PC-9 (cell line): ENCODE measurements at regions not wholly inside any gene's neighbourhood (a gene's known extent, or its start where the extent isn't known, plus 50 kb on each side); places are given as distances from the start of the nearest gene placed in this dataset.
A peak's percentile ranks its signal among the peaks of the same experiment; 100 is the strongest.
"Not testable (repeated sequence)": the region's sequence is repeated elsewhere in the genome, so short reads cannot be mapped to it uniquely, and the experiment has no call there.

Source experiments
- BruUV-seq: library from RNA; stranded (reverse); fragments of 400-500 nt; replicated peaks from 2 replicates; lab custom pipeline; 2021; lab: Mats Ljungman, UMichigan
- CTCF ChIA-PET: fragments of 300-600 bp; sonication (Branson Sonifier 250); formaldehyde crosslinking; loops from one replicate; lab custom pipeline; 2022; ENCODE audit warnings: antibody characterized with exemption; lab: Charles Lee
- POLR2A ChIA-PET: fragments of 300-600 bp; sonication (Branson Sonifier 250); formaldehyde crosslinking; loops from one replicate; lab custom pipeline; 2022; ENCODE audit warnings: antibody characterized with exemption; ENCODE audit not compliant: unreplicated experiment; lab: Charles Lee
- DNase-seq, 2 experiments: peaks; one replicate each; pipeline versions ENCODE4 v3.0.0 to v3.0.0-alpha.2; 2015 to 2022; ENCODE audit warnings: mixed read lengths in 1 of 2
- H2AFZ ChIP-seq: fragments of 200-600 bp; sonication (generic); 2 replicates; pipeline ENCODE4 v1.8.1; 2017; ENCODE audit warnings: antibody characterized with exemption
- H3F3A ChIP-seq: fragments of 200-600 bp; sonication (generic); 2 replicates; pipeline ENCODE4 v1.8.1; 2017; ENCODE audit warnings: antibody characterized with exemption, mild to moderate bottlenecking, low read depth; ENCODE audit not compliant: insufficient read depth
- H3K27ac ChIP-seq: fragments of 200-600 bp; sonication (generic); 2 replicates; pipeline ENCODE4 v1.6.1; 2016; ENCODE audit warnings: mixed run types
- H3K27me3 ChIP-seq: fragments of 200-600 bp; sonication (generic); 2 replicates; pipeline ENCODE4 v1.6.1; 2016; ENCODE audit warnings: low read depth, mixed run types; ENCODE audit not compliant: insufficient read depth
- H3K36me3 ChIP-seq: fragments of 200-600 bp; sonication (generic); 2 replicates; pipeline ENCODE4 v1.6.1; 2016; ENCODE audit warnings: low read depth, mixed run types
- H3K4me1 ChIP-seq: fragments of 200-600 bp; sonication (generic); replicated peaks from 2 replicates; pipeline ENCODE4 v1.6.1; 2016; ENCODE audit warnings: mixed run types; ENCODE audit not compliant: insufficient read depth
- H3K4me2 ChIP-seq: fragments of 200-600 bp; sonication (generic); 2 replicates; pipeline ENCODE4 v1.6.1; 2017; ENCODE audit warnings: mixed run types
- H3K4me3 ChIP-seq: fragments of 200-600 bp; sonication (generic); 2 replicates; pipeline ENCODE4 v1.6.1; 2016; ENCODE audit warnings: mixed run types
- H3K79me2 ChIP-seq: fragments of 200-600 bp; sonication (generic); 2 replicates; pipeline ENCODE4 v1.6.1; 2017; ENCODE audit warnings: low read depth, mixed run types
- H3K9me2 ChIP-seq: fragments of 200-600 bp; sonication (generic); 2 replicates; pipeline ENCODE4 v1.8.1; 2017; ENCODE audit warnings: mild to moderate bottlenecking; ENCODE audit not compliant: insufficient read depth
- H3K9me3 ChIP-seq: fragments of 200-600 bp; sonication (generic); 2 replicates; pipeline ENCODE4 v1.8.1; 2016; ENCODE audit warnings: low read depth; ENCODE audit not compliant: insufficient read depth
- H4K20me1 ChIP-seq: fragments of 200-600 bp; sonication (generic); 2 replicates; pipeline ENCODE4 v1.8.1; 2017; ENCODE audit not compliant: insufficient read depth
- CTCF ChIP-seq: fragments of 200-600 bp; sonication (generic); conservative IDR thresholded peaks from 2 replicates; pipeline ENCODE4 v1.6.1; 2017; ENCODE audit warnings: mixed run types, antibody characterized with exemption, mild to moderate bottlenecking, moderate library complexity
- EZH2 ChIP-seq: fragments of 200-600 bp; sonication (generic); IDR thresholded peaks from 2 replicates; pipeline ENCODE4 v1.8.0; 2017; ENCODE audit warnings: antibody characterized with exemption, low read depth
- intact Hi-C: fragments of 100-400 bp; cut with micrococcal nuclease; formaldehyde crosslinking; loops from one replicate; pipeline ENCODE4 v1.10.0; 2022; ENCODE audit not compliant: unreplicated experiment

GRCh38 chr11:34784318-34784841 lies 131.8 kb downstream of the APIP start:
- TF ChIP-seq EZH2 (no peak), CTCF (no peak)
- Histone ChIP-seq H3K27ac (no peak overlapping the region), H3K4me1 (peaks cover 13% of the 10 kb centered on the region; the same call in 1 of the 2 replicates), H3K4me3 (no peak overlapping the region), H3K9me3 (peaks cover under 1% of the 10 kb centered on the region; the same call in 1 of the 2 replicates), H3K79me2 (no peaks in the 10 kb centered on the region), H3K4me2 (peak overlapping the region; percentile 37), H3K27me3 (no peaks in the 10 kb centered on the region), H3K9me2 (peaks cover 4% of the 10 kb centered on the region), H3F3A (no peaks in the 10 kb centered on the region), H4K20me1 (no peaks in the 10 kb centered on the region), H3K36me3 (no peaks in the 10 kb centered on the region), H2AFZ (peak overlapping the region; percentile 61)
- ChIA-PET CTCF (no interaction called here), POLR2A (no interaction called here)
- DNase-seq = peak in 1 of 2 experiments; percentile 69
- intact Hi-C loops = no loop called here
- BruUV-seq = no TSS peak

GRCh38 chr11:34783816-34784317 lies 132.3 kb downstream of the APIP start:
- H3K9me2 ChIP-seq = peaks cover 4% of the 10 kb centered on the region
- H3K4me3 ChIP-seq = no peak overlapping the region
- peaks cover 13% of the 10 kb centered on the region; the same call in 1 of the 2 replicates for H3K4me1 ChIP-seq
- H3K27ac ChIP-seq = no peak overlapping the region
- DNase-seq = peak in 1 of 2 experiments; percentile 43
- ChIA-PET POLR2A (no interaction called here), CTCF (no interaction called here)
- H3K36me3 ChIP-seq = no peaks in the 10 kb centered on the region
- intact Hi-C loops = no loop called here
- no peaks in the 10 kb centered on the region for H3F3A ChIP-seq
- H4K20me1 ChIP-seq = no peaks in the 10 kb centered on the region
- H3K9me3 ChIP-seq = peaks cover 5% of the 10 kb centered on the region; the same call in 1 of the 2 replicates
- H3K79me2 ChIP-seq = no peaks in the 10 kb centered on the region
- TF ChIP-seq CTCF (no peak), EZH2 (no peak)
- H3K4me2 ChIP-seq = no peak overlapping the region; the same call in 1 of the 2 replicates
- BruUV-seq = no TSS peak
- peak overlapping the region; percentile 61 for H2AFZ ChIP-seq
- H3K27me3 ChIP-seq = no peaks in the 10 kb centered on the region

- H4K20me1 ChIP-seq, H3K9me2 ChIP-seq, DNase-seq, H3K27me3 ChIP-seq, H3K4me2 ChIP-seq, H3K27ac ChIP-seq, BruUV-seq, H3K4me3 ChIP-seq, H2AFZ ChIP-seq, H3F3A ChIP-seq, H3K36me3 ChIP-seq, intact Hi-C loops, H3K9me3 ChIP-seq, H3K79me2 ChIP-seq, POLR2A ChIA-PET: not testable (repeated sequence)
- peaks cover 13% of the 10 kb centered on the region; the same call in 1 of the 2 replicates for H3K4me1 ChIP-seq
- CTCF ChIA-PET = interaction anchor here (0.6 to 0.7 kb wide), 2 partner anchors 45 to 596 kb away, joined by 3 to 5 read pairs; no protein-coding TSS in a partner anchor
These were observed 134.4 kb downstream of the APIP start for GRCh38 chr11:34781826-34782225.
